Spleen (tissue), 7 donors: ENCODE measurements at regions not wholly inside any gene's neighbourhood (a gene's known extent, or its start where the extent isn't known, plus 50 kb on each side); places are given as distances from the start of the nearest gene placed in this dataset.

Source experiments
- POLR2A ChIP-seq, 3 donors: fragments of 450-650 bp; IDR thresholded peaks; one replicate each; pipeline ENCODE4 v1.5.1; 2017; ENCODE audit warnings: antibody characterized with exemption in 3 of 3, mild to moderate bottlenecking in 1 of 3
- TF ChIP-seq, protein P1 (sequence below), 11 experiments: fragments of 200-600 bp in 7 of 11; fragments of 450-650 bp in 4 of 11; sonication (generic) in 4 of 11; IDR thresholded peaks in 8 of 11; conservative IDR thresholded peaks in 3 of 11; 1 replicate in 7 of 11; 2 replicates in 4 of 11; pipeline versions ENCODE4 v1.4.0 to v1.8.0; 2016 to 2021; ENCODE audit warnings: antibody characterized with exemption in 11 of 11, inconsistent platforms in 4 of 11, mild to moderate bottlenecking in 1 of 11
- donor health status: DM: no; HTN: no; CAD: no; lungs with moderate emphysema.
- donor health status: DM: no; HTN: no; CAD: no.
- donor health status: DM: no; HTN: no; CAD: no.

DNA sequence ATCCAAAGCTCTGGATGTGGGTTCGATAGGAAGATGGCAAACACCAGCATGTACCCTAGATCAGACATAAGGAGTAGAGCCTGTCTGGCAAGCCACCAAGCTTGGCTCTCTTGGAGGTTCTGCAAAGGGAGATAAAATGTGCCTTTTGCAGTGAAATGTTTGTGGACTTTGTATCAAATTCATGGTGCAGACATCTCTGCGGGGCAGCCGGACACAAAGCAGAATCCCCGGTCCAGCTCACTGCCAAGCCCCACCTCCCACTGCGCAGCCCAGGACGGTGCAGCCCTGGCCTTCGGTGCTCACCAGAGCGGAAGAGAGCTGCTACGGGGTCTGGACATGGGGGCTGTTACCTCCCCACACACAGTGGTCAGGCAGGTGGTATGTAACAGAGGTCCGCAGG is 333.6 kb upstream of the JARID2 start:
- TF ChIP-seq POLR2A (IDR thresholded peaks at IDR 0.05), result no peak
- TF ChIP-seq, protein P1, sequence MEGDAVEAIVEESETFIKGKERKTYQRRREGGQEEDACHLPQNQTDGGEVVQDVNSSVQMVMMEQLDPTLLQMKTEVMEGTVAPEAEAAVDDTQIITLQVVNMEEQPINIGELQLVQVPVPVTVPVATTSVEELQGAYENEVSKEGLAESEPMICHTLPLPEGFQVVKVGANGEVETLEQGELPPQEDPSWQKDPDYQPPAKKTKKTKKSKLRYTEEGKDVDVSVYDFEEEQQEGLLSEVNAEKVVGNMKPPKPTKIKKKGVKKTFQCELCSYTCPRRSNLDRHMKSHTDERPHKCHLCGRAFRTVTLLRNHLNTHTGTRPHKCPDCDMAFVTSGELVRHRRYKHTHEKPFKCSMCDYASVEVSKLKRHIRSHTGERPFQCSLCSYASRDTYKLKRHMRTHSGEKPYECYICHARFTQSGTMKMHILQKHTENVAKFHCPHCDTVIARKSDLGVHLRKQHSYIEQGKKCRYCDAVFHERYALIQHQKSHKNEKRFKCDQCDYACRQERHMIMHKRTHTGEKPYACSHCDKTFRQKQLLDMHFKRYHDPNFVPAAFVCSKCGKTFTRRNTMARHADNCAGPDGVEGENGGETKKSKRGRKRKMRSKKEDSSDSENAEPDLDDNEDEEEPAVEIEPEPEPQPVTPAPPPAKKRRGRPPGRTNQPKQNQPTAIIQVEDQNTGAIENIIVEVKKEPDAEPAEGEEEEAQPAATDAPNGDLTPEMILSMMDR (IDR thresholded peaks at IDR 0.05 in 8 of 11, conservative IDR thresholded peaks at IDR 0.05 in 3 of 11), result no peak
